ENCODE measurements at regions not wholly inside any gene's neighbourhood (a gene's known extent, or its start where the extent isn't known, plus 50 kb on each side); places are given as distances from the start of the nearest gene placed in this dataset.

GRCh38 chr6:102581378-102582124 lies 1188.0 kb downstream of the GRIK2 start:
- TF ChIP-seq ZZZ3 (CRISPR knock-in tag; IDR thresholded peaks at IDR 0.05; ENCODE audit: borderline replicate concordance): no peak
- no peak for TF ChIP-seq ZKSCAN8 (CRISPR knock-in tag; IDR thresholded peaks at IDR 0.05; ENCODE audit: borderline replicate concordance)

All from HepG2 (cell line).